Mucosa of gallbladder (tissue), 1 donor: ENCODE measurements at regions not wholly inside any gene's neighbourhood (a gene's known extent, or its start where the extent isn't known, plus 50 kb on each side); places are given as distances from the start of the nearest gene placed in this dataset.
"Not testable (repeated sequence)": the region's sequence is repeated elsewhere in the genome, so short reads cannot be mapped to it uniquely, and the experiment has no call there.

Experiments
- DNase-seq: peaks from one replicate; pipeline ENCODE4 v3.0.0-alpha.2; 2020; ENCODE audit warnings: low spot score
- donor health status: DM: no; HTN: no; CAD: no.

GRCh38 chrX:126641076-126641475 is 88.5 kb upstream of the DCAF12L1 start:
- not testable (repeated sequence) for DNase-seq

- no peak for DNase-seq
These were observed 102.4 kb upstream of the DCAF12L1 start for GRCh38 chrX:126655061-126655460.

DNA sequence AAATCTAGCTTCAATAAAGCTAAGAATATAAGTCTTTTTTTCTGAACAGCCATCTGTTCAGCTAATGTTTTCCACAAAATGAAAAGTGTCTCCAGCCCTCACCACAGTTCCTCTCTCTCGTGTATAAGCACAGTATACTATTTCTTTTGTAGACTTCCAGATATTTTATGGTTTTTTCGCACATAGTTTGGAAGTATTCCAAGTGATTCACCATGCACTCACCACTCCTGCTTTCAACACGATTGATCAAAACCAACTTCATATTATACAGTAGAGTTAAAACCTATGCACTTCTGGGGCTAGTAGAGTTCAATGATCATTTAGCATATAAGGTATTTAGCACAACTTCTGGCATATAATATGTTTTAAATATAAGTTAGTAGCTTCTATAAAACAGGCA is 105.8 kb upstream of the DCAF12L1 start:
- DNase-seq: no peak

DNA sequence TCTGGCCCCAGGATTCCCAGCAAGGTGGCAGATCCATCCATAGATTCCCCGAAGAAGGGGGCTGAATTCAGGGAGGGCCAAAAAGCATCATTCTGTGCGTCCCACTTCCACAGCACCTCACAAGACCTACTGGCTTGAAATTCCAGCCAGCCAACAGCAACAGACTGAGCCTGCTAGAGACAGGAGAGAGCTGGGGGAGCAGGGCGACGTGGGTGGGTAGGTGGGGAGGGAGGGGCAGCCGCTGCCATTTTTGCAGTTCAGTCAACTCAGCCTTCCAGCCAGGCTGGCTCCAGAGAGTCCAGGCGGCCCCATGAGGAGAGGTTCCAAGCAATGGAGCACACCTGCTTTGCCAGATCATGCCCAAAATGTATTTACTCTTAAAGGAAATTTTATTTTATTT is 117.6 kb upstream of the DCAF12L1 start:
- DNase-seq: no peak

DNA sequence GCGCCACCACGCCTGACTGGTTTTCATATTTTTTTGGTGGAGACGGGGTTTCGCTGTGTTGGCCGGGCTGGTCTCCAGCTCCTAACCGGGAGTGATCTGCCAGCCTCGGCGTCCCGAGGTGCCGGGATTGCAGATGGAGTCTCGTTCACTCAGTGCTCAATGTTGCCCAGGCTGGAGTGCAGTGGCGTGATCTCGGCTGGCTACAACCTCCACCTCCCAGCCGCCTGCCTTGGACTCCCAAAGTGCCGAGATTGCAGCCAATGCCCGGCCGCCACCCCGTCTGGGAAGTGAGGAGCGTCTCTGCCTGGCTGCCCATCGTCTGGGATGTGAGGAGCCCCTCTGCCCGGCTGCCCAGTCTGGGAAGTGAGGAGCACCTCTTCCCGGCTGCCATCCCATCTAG is 120.8 kb upstream of the DCAF12L1 start:
- DNase-seq: not testable (repeated sequence)

DNA sequence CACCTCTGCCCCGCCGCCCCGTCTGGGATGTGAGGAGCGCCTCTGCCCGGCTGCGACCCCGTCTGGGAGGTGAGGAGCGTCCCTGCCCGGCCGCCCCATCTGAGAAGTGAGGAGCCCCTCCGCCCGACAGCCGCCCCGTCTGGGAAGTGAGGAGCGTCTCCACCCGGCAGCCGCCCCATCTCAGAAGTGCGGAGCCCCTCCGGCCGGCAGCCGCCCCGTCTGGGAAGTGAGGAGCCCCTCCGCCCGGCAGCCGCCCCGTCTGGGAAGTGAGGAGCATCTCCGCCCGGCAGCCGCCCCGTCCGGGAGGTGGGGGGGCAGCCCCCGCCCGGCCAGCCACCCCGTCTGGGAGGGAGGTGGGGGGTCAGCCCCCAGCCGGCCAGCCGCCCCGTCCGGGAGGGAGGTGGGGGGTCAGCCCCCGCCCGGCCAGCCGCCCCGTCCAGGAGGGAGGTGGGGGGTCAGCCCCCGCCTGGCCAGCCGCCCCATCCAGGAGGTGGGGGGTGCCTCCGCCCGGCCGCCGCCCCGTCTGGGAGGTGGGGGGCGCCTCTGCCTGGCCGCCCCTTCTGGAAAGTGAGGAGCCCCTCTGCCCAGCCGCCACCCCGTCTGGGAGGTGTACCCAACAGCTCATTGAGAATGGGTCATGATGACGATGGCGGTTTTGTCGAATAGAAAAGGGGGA is 121.3 kb upstream of the DCAF12L1 start:
- not testable (repeated sequence) for DNase-seq

GRCh38 chrX:126695375-126695896 is 124.1 kb upstream of the PRR32 start:
- DNase-seq: no peak

GRCh38 chrX:126697091-126697490 is 122.4 kb upstream of the PRR32 start:
- no peak for DNase-seq

DNA sequence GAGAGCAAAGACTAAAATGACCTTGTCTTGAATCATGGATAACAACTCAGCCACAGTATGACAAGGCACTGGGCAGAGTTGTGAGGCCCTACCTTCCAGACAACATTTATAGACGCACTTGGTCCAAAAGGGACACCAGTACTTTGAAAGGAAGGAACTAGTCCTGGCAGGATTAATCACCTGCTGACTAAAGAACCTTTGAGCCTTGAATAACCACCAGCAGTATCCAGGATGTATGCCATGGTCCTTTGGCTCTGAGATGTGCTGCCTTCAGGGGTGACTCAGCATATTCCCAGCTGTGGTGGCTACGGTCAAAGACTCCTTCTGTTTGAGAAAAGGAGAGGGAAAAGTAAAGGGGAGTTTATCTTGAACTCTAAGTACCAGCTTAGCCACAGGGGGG is 118.1 kb upstream of the PRR32 start:
- DNase-seq: peak; percentile 12

GRCh38 chrX:126718440-126718839 is 101.1 kb upstream of the PRR32 start:
- DNase-seq: no peak

DNA sequence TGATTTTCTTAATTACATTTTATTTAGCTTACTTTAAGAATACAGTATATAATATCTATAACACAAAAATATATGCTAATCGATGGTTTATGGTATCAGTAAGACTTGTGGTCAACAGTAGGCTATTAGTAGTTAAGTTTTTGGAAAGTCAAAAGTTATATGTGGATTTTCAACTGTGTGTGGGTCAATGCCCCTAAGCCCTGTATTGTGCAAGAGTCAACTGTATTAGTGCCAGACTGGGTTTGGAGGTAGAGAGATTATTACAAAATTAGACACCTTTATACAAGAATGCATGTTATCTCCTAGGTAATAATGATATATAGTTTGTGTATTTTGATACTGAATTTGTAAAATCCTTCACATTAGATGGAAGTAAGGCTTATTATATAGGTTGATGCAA is 100.3 kb upstream of the PRR32 start:
- no peak for DNase-seq

DNA sequence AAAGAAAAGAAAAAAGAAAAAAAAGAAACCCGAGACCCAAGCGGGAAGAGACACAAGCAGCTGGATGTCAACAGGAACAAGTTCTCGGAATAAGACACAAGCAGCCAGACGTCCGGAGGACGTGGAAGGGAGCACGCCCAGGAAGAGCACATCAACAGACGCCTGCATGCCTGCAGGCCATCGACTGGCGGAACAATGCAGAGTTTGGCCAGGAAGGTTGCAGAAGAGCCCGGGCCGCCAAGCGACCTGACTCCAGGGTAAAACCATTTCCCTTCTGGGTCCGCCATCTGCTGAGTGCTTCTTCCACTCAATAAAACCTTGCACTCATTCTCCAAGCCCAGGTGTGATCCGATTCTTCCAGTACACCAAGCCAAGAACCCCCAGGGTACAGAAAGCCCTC is 95.6 kb upstream of the PRR32 start:
- no peak for DNase-seq

GRCh38 chrX:126733874-126734273 is 85.7 kb upstream of the PRR32 start:
- no peak for DNase-seq
